Activated CD4-positive, alpha-beta T cell treated with anti-CD3 and anti-CD28 coated beads, Interleukin-2, Interleukin-6, amounts not matched to agents 100 ng/mL and 50 ng/mL, durations not matched to agents 16 hours and 8 hours (primary cell): ENCODE measurements at regions not wholly inside any gene's neighbourhood (a gene's known extent, or its start where the extent isn't known, plus 50 kb on each side); places are given as distances from the start of the nearest gene placed in this dataset.

Source experiments
- DNase-seq: peaks from one replicate; pipeline ENCODE4 v3.0.0-alpha.2; 2020

DNA sequence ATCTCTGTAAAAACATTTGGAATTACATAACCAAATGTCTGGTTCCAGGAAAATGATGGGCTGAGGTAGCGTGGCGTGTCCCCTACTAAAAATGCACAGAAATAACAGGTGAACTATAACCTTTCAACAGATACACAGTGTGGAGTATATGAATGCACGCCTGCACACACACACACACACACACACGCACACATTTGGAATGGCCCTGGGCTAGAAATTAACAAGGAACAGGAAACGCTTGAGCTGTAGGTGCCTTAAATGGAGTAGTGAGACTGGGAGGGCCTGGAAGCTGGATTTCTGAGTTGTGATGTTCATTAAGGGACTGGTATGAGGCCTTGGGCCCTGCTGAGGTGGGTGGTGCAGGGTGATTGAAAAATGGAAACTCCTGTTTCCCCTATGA lies 246.5 kb upstream of the C1orf174 start:
- no peak for DNase-seq

DNA sequence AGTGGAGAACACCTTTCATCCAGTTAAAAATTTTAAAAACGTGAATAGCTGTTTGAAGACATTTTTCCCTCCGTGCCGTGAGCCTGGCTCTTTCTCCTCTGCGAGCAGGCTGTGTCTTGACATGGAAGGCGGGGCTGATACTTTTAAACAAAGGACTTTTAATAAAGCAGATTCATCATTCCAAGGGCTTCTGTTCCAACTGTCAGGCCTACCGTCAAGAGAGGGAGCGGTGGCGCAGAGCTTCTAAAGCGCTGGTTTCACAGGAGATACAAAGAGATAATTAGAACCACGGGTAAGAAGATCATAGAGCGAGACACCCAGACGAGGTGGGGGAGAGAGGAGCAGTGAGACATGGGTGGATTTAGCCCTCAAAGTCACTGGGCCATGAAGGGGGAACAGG lies 247.4 kb upstream of the C1orf174 start:
- DNase-seq = no peak

DNA sequence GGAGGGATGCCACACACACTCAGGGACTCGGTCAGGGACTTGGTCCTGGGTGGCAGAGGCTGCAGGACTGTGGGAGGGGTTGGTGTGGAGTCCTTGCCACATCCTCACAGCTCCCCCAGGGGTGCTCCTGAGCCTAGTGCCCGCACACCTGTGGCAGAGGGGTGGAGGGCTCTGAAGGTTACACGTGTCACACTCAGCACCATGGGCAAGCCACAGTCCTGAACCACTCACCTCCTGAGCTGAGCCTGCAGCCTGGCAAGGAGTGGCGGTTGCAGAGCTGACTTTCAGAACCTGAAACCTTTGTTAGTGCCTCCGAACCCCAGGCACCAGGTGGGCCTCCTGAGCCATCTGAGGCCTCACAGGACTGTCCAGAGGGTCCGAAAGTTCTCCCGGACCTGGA lies 249.2 kb upstream of the C1orf174 start:
- no peak for DNase-seq

DNA sequence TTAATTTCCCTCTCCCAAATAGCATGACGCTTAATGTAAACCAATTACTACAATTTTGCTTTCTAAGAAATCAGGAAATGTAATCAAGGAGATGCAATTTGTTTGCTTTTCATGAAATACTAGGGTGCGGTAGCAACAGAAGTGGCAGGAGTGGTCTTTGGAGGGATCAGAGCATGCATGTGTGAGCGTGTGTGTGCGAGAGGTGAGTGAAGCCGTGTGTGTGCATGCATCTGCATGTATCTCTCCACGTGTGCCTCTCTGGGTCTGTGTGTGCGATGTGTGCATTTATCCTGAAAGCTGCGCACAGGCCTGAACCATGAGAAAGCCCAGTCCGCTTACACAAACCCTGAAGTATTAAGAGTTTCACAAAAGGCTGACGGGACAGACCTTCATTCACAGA lies 249.8 kb upstream of the C1orf174 start:
- no peak for DNase-seq

DNA sequence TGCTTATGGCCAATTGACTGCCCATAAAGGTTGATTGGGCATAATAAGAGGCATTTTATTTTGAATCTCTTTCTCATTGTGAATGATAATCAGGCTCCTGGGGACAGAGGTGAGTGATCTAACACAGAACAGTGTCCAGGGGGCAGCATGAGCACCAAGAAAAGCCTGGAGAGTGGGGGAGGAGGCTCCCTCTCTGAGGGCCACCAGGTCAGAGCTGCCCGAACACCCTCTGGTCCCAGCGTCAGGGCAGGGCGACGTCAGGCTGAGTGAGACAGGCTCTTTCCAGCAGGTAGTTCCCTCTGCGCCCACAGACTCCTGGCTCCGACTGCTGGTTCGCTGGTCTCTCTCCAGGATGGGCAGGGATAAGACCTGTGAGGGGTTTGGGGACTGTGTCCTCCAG lies 250.2 kb upstream of the C1orf174 start:
- no peak for DNase-seq

DNA sequence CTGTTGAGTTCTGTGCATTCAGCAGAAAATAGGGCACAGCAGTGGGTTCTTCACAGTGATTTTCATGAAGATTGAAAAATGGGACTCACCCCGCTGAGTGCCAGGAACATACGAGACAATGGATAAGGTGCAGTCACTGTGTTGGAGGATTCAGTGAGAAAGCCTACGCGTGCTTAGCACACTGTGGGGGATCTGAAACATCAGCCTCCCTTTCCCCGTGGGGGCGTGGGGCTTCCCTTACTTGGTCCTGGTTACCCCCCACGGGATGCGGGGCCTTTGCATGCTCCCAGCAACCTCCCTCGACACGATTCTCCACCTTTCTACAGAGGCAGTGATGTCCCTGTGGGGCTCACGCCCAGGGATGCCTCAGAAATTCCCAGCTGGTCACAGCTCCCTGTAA lies 252.2 kb upstream of the C1orf174 start:
- DNase-seq = no peak

DNA sequence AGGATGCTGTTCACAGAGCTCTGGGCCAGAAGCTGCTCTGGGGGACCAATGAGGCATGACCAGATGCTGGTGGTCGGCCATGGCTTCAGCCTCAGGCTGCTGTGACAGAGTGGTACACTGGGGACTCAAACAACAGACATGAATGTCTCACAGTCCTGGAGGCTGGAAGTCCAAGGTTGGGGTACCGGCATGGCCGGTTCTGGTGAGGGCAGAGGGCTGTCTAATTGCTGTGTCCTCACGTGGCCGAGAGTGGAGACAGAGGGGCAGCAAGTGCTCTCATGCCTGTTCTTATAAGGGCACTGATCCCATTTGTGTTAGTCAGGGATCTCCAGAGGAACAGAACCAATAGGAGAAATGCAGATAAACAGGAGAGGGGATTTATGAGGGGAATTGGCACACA lies 253.5 kb upstream of the C1orf174 start:
- no peak for DNase-seq

DNA sequence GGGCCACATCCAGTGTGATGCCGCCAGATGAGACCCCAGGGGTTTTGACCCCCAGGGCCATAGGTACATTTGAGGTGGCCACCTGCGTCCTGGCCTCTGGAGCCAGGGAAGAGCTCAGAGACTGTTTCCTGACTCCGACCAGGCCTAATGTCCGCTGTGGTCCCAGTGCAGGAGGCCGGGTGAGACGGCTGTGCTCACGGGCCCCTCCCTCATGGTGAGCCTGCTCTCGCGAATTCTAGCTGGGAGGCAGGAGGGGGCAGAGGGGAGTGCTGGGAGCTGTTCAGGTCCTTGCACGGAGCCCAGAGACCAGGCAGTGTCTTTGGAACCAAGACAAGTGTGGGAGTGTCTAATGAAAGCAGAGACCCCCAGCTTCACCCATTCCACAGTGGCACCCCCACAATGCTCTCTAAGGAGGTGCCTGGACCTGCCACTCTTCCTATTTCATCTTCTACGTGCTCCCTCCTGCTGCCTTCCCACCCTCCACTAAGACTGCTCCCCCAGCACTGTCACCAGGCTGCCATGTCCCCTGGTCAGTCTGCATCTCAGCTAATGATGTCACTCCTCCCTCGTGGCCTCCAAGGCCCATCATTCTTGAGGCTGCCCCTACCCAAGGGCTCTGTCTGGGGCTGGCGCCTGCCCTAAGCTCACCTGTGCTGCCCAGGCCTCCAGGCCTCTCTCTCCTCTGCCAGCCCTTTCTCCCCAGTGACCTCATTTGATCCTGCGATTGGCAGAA lies 256.3 kb upstream of the C1orf174 start:
- DNase-seq = no peak

DNA sequence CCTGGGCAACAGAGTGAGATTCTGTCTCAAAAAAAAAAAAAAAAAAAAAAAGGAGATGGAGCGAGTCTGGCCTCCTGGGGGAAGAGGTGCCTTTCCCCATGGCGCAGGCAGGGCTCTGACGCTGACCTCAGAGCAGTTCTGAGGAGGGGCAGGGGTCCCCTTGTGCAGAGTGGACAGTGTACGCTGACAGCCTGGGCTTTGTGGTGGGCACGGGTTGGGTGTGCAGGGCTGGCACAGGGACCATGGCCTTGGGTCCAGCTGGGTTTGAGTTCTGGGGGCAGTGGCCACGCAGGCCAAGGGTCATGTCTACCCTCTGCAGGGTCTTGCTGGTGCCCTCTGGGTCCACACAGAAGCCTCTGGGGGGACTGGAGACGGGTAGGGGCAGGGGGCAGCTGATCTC lies 260.1 kb upstream of the C1orf174 start:
- DNase-seq = no peak

DNA sequence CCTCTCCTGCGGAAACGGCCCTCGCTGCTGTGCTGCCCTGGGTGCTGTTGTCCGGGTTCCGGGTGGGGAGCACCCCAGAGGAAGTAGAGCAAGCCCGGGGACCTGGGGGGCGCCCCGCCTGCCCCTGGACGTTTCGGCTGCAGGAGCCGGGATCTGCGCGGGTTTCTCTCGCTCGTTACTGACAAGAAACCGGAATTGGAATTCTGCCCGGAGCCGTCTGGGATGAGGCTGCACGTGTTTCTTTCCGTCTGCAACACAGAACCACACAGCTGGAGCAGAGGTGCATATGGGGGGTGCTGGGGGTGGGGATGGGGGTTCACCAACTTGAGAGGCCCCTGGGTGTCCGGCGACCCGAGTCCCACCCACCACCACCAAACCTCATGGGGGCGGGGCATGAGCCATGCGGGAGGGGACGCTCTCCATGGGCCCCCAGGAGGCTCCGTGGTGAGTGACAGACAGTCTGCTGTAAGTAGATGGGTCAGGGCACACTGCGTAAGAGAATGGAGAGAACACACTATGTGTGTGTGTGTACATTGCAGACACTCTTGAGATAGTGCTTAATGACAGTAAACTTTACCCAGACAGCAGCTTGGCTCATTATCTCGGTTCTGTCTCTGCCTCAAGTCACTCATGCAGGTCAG lies 261.4 kb upstream of the C1orf174 start:
- no peak for DNase-seq

DNA sequence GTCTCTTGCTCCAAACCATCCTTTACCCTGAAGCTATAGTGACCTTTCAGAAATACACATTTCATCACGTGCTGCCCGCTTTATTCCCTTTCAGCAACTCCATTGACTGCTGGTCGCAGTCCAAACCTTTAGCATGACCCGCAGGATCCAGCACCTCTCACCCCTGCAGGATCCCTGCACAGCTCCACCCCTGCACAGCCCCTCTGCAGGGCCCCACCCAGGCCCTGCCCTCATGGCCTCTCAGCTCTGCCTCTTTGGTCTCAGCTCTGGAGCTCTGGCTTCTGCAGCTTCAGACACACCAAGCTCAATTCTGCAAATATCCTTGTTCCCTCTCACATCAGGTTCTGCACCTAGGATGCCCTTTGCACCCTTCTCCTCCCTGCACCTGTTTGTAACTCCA lies 264.9 kb upstream of the C1orf174 start:
- no peak for DNase-seq

DNA sequence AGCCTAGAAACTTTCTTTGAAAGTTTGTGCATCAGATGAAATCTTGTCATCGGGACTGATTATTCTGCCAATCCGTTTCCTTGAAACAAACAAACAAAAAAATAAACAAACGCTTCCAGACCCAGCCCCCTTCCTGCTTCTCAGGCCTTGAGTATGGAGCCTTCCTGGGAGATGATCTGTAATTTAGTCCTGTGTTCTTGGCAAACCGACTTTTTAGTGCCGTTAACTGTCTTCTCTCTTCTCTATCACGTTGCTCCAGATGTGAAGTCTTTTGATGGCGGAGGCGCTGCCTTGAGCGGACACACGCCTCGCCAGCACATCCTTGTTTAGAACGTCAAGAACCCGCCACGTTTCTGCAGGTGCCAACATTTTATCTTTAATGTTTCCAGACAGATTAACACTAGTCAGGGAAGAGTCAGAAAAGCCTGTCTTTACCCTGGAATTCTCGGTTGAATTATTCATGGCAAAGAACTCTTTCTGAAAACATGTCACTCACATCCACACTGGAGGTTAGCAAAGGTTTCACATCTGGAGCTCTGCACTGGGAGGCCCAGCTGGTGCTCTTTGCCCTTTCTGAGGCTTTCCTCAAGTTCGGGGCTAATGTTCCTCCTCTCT lies 265.7 kb upstream of the C1orf174 start:
- no peak for DNase-seq

DNA sequence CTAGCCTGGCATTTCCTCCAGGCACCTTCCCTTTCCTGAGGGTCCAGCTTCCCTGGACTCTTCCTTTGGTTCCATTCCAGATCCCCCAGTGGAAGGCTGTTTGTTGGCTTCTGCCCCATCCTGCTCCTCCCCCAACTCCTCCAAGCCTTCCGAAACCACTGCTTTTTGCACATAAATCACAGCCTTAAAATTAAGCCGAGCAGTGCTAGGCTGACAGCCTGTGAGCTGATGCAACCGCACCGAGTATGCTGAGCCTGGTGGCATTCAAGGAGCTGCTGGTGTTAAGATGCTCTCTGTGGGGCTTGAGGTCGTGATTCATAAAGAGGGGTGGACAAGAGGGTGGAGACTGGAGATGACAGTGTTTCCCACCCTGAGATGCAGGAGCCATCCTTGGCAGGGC lies 266.6 kb upstream of the C1orf174 start:
- DNase-seq = no peak

DNA sequence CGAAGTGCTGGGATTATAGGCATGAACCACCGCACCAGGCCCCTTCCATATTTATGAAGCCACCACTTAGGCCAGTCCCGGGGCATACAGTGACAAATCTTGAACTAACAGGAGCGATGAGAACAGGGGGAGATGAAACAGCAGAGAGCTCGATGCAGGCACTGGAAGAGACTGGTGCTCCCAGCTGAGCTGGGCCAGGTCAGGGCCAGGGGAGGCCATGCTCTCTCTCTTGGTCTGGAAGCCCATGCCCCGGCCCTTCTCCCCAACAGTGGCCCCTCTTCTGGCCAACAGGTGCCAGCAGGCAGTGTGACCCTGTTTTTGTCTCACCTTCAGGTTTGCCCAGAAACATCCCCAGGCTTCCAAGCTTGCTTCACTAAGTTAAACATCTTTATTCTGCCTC lies 269.9 kb upstream of the C1orf174 start:
- DNase-seq = no peak

DNA sequence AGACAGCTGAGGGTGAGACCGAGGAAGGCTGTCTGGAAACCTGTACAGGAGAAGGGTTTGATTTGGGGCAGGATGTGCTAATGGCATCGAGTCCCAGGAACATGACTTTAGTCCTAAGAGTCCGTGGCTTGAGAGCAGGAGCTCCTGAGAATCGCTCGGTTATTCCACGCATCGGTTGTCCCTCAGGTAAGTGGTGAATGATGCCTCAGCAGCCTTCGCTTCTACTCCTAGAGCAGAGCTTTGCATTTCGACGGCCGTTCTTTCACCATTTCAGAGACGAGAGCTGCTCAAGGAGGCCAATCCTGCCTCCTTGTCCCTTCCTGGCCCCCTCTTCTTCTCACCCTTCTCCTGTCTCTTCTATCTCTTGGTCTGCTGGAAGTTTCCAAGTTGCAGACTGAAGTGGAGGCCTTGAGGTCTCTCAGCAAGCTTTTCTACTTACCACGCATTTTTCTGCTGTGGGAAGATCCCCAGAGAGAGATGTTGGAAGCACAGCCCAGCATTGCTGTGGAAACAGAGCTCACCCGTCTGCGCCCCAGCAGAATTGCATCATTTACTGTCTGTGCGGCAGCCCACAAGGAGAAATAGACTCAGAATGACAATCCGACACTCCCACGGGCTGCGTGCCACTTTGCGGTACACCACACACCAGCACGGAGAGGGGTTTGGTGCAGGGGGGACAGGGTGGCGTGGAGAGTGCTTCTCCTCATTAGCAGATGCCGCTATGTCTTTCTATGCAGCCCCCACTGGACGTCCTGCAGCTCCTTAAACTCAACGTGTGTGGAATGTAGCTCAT lies 270.7 kb upstream of the C1orf174 start:
- DNase-seq = no peak

DNA sequence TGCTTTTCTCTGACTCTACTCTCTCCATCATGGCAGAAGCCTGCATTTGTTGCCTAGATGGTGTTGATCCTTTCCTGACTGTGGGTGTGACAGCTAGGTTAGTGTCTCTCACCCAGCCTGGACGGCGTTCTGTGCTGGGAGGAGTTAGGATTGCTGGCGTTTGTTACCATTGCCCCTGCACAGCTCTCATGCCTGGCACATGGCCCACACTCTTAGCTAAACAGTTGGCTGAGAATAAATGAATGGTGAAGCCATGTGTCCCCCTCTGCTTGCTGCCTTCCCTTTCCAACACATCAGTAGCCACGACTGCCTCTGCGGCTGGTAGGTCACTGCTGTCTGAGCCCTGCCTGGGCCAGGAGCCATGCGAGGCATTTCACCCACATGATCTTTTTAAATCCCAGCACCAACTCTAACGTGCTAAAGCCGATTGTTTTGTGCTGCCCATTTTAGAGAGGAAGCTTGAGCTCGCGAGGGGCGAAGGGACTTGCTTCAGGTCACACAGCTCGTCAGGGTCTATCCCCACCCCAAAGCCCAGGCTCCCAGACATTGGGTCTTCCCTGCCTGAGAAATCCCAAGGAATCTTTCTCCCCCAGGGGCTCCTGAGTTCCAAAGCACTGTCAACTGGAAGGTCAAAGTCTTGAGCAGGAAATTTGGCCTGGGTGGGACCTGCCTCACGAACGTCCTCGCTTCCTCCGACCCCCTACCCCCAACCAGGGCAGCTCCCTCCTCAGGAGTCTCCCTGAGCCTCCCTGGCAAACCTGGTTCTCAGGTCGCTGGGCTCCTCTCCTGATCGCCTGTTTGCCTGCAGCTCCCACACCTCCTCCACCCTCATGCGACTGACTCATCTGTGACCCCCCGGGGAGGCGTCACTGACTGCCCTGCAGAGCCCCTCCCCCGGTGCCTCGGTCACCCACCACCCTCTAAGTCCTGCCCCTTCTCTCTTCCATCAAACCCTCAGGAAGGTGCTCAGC lies 271.7 kb upstream of the C1orf174 start:
- no peak for DNase-seq

DNA sequence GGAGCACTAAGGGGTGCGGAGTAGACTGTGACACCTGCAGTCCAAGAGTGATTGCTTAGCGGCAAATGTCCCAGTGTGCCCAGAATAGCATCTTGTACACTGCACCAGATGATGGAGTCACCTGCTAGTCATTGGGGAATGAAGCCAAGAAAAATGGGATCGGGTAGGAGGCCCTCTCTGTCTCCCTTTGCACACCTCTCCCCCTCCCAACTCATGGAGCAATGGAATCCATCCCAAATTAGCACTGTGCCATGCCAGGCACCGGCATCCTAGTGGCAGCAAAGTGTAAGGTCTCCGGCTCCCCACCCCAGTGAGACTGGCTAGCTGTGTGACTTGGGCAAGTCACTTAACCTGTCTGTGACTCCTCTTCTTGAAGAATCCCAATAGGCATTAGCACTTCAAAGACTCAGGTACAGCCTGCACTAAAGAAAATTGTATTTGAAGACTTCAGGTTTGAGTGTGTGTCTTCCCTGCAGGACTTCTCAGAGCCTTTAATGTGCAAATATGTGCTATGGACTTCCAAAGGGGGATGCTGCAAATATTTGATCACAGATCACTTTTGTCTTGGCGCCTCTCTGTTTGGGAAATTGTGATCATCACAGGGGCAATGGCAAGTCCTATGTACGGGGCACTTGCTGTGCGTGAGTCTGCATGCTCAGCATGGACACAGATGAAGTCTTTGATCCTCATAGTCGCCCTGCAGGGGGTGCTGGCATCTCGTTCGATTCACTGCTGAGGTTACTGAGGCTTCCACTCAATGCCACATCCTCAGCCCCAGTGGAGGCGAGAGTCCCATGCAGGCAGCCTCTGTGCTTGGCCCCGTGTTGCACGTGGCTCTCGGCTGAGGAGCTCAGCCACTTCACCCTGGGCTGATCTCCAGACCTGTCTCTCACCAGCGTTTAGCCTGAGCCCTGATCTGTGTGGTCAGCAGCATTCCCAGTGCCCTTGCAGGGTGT lies 272.9 kb upstream of the C1orf174 start:
- peak; percentile 46 for DNase-seq

DNA sequence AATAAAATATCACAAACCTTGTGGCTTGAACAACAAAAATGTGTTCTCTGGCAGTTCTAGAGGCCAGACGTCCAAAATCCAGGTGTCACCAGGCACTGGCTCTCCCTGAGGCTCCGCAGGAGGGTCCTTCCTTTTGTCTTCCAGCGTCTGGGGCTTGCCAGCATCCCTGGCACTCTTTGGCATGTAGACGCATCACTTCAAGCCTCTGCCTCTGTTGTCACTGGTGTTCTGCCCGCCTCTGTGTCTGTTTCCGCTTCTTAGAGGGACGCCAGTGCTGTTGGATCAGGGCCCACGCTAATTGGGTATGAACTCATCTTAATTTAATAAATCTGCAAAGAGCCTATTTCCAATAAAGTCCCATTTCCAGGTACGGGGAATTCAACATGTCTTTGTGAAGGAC lies 273.7 kb upstream of the C1orf174 start:
- no peak for DNase-seq

DNA sequence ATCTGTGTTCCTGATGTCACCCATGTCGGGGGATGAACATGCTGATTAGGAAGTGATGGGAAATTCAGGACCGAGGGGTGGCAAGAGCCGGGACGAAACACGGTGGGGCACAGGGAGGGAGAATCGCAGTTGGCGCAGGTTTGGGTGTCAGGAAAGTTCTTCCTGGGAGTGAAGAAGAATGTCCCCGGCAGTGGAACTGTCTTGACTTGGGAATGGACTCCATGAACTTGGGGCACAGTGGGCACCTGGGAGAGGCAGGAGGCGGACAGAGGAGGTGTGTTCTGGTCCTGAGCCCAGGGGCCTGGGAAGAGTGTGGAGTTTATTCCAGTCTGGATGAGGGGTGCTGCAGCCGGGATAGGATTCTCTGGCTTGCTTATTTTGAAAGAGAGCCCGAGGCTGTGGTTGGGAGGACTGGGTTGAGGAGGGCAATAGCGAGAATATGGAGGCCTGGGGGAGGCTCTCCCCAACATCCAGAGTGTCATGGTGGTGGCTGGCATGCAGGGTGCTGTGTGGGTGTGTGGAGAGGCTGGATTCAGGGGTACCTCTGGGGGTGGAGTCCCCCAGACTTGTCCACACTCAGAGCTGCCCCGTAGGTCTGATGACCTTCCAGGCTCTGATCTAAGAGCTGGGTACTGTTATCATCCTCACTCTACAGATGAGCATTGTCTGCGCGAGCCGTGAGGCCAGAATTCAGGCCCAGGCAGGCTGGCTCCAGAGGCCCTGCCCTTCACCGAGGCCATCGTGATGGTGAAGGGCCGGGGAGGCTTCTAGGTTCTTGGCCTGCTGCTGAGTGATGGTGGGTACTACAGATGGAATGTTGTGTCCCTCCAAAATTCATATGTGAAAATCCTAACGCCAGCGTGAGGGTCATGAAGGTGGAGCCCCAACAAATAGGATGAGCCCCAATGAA lies 274.5 kb upstream of the C1orf174 start:
- DNase-seq = no peak
